Activated CD4-positive, alpha-beta memory T cell treated with anti-CD3 and anti-CD28 coated beads for 36 hours (primary cell): ENCODE measurements at regions not wholly inside any gene's neighbourhood (a gene's known extent, or its start where the extent isn't known, plus 50 kb on each side); places are given as distances from the start of the nearest gene placed in this dataset.

Experiments
- CTCF ChIA-PET: fragments of 350-600 bp; sonication (Branson Sonifier 250); formaldehyde crosslinking; loops from one replicate; lab custom pipeline; 2021; ENCODE audit warnings: antibody characterized with exemption, inconsistent platforms; lab: Charles Lee
- POLR2A ChIA-PET: fragments of 350-600 bp; sonication (Branson Sonifier 250); formaldehyde crosslinking; loops from one replicate; lab custom pipeline; 2021; ENCODE audit warnings: antibody characterized with exemption; lab: Charles Lee
- DNase-seq: peaks from one replicate; pipeline ENCODE4 v3.0.0-alpha.2; 2020
- H3K27ac Mint-ChIP-seq: one replicate; pipeline ENCODE4 v1.8.0; 2021; ENCODE audit warnings: mixed read lengths
- H3K27me3 Mint-ChIP-seq: one replicate; pipeline ENCODE4 v1.8.0; 2021; ENCODE audit warnings: mixed read lengths
- H3K36me3 Mint-ChIP-seq: one replicate; pipeline ENCODE4 v1.8.0; 2021; ENCODE audit warnings: mixed read lengths
- H3K4me1 Mint-ChIP-seq: one replicate; pipeline ENCODE4 v1.8.0; 2021; ENCODE audit warnings: low read depth, mixed read lengths
- H3K4me3 Mint-ChIP-seq: one replicate; pipeline ENCODE4 v1.8.0; 2021; ENCODE audit warnings: mild to moderate bottlenecking, mixed read lengths
- H3K9me3 Mint-ChIP-seq: one replicate; pipeline ENCODE4 v1.8.0; 2021; ENCODE audit warnings: mixed read lengths
- intact Hi-C: fragments of 100-400 bp; cut with micrococcal nuclease; formaldehyde crosslinking; loops from one replicate; pipeline ENCODE4 v1.15.1; 2023

DNA sequence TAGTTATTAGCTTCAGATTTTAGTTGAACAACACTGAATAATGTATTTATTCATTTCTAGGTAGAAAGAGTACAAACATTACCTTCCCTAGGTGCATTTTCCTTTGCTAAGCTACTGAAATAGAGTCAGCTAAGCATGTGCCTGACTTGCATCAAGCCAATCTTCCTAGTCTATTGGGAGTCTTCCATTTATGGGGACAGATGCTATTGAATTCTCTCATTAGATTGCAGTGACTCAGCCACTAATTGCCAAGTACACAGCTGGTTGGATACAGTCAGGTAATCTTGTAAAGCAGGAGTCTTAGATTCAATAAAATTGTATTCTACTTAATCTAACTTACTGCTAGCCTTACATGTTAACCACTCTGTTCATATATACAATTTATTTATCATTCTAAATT, 55.2 kb upstream of the RPS13 start:
- H3K36me3 Mint-ChIP-seq: peaks cover 17% of the 10 kb centered on the region
- ChIA-PET CTCF (no interaction called here), POLR2A (no interaction called here)
- no peaks in the 10 kb centered on the region for H3K9me3 Mint-ChIP-seq
- intact Hi-C loops: no loop called here
- DNase-seq: no peak
- H3K27ac Mint-ChIP-seq: no peak overlapping the region
- H3K4me1 Mint-ChIP-seq: no peaks in the 10 kb centered on the region
- H3K27me3 Mint-ChIP-seq: no peaks in the 10 kb centered on the region
- no peak overlapping the region for H3K4me3 Mint-ChIP-seq

DNA sequence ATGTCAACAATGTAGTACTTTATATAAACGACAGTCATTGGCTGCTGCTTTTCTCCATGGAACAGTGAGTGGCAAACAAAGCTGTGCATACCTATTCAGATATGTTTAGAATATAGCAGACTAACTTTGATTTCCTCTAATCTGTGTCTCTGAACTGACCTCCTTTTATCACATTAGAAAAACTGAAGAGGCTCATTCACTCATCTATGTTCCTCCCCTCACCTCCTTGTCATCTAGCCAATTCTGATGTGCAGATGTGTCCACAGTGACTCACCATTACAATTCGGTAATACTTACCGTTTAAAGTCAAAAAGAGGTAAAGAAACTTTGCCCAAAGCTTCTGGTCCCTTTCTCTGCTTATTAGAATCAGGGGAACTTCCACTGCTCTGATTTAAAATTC, 51.5 kb upstream of the RPS13 start:
- CTCF ChIA-PET: no interaction called here
- H3K27ac Mint-ChIP-seq: no peak overlapping the region
- no peak overlapping the region for H3K4me3 Mint-ChIP-seq
- H3K27me3 Mint-ChIP-seq: no peaks in the 10 kb centered on the region
- H3K36me3 Mint-ChIP-seq: peaks cover 12% of the 10 kb centered on the region
- intact Hi-C loops: no loop called here
- DNase-seq: no peak
- H3K4me1 Mint-ChIP-seq: no peaks in the 10 kb centered on the region
- POLR2A ChIA-PET: no interaction called here
- H3K9me3 Mint-ChIP-seq: no peaks in the 10 kb centered on the region
